ENCODE measurements at regions not wholly inside any gene's neighbourhood (a gene's known extent, or its start where the extent isn't known, plus 50 kb on each side); places are given as distances from the start of the nearest gene placed in this dataset.

DNA sequence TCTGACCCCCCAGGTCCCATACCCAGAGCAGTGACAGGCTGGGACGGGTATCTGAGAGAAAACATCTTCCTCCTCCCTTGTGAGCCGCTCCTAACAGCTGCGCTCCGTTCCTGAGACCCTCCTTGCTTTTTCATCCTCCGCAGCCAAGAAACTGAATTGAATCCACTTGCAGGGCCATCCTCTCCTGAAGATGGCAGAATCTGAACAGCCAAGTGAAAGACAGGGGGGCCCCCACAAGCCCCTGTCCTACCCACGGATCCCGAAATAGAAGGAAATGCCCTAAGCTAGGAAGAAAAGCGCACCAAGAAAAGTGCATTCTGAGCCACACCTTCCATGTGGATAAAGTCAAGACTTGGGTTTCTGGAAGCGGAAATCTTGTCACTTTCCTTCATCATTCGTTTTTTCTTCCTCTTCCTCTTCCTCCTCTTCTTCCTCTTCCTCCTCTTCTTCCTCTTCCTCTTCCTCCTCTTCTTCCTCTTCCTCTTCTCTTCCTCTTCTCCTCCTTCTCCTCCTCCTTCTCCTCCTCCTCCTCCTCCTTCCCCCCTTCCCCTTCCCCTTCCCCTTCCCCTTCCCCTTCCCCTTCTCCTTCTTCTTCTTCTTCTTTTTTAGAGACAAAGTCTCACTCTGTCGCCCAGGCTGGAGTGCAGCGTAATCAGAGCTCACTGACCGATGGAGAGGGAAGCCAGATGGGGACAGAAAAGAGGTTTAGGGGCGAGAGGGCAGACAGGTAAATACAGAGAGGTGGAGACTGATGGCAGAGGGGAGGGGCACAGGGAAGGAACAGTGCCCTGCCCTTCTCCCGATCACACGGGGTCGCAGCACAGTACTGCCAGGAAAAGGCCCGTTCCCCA lies 86.0 kb upstream of the WWC2 start:
- TF ChIP-seq CTCF (conservative IDR thresholded peaks at IDR 0.05; ENCODE audit: low read length) (no peak), EZH2phosphoT487 (IDR thresholded peaks at IDR 0.05; ENCODE audit: borderline replicate concordance, low read depth, low read length) (no peak)

Data from OCI-LY7 (cell line).